Endodermal cell (in vitro differentiated cells): ENCODE measurements at regions not wholly inside any gene's neighbourhood (a gene's known extent, or its start where the extent isn't known, plus 50 kb on each side); places are given as distances from the start of the nearest gene placed in this dataset.

ENCODE experiments used
- DNase-seq: peaks from one replicate; pipeline ENCODE4 v3.0.0-alpha.2; 2017
- H3K27ac ChIP-seq: 2 replicates; pipeline ENCODE4 v1.5.1; 2013; ENCODE audit warnings: mild to moderate bottlenecking, low read depth, low read length, moderate library complexity
- H3K27me3 ChIP-seq: 2 replicates; pipeline ENCODE4 v1.6.1; 2013; ENCODE audit warnings: mild to moderate bottlenecking, low read length, moderate library complexity; ENCODE audit not compliant: insufficient read depth, control insufficient read depth, poor library complexity, severe bottlenecking
- H3K36me3 ChIP-seq: 2 replicates; pipeline ENCODE4 v1.7.0; 2013; ENCODE audit warnings: mild to moderate bottlenecking, low read length, moderate library complexity; ENCODE audit not compliant: control insufficient read depth, insufficient read depth
- H3K4me1 ChIP-seq: one replicate; pipeline ENCODE4 v1.7.0; 2013; ENCODE audit warnings: low read length; ENCODE audit not compliant: control insufficient read depth, insufficient read depth
- H3K4me3 ChIP-seq: 2 replicates; pipeline ENCODE4 v1.5.1; 2013; ENCODE audit warnings: mild to moderate bottlenecking, low read length, moderate library complexity
- H3K9ac ChIP-seq: 2 replicates; pipeline ENCODE4 v1.6.1; 2013; ENCODE audit warnings: mild to moderate bottlenecking, low read length, moderate library complexity; ENCODE audit not compliant: poor library complexity, severe bottlenecking; ENCODE audit errors: extremely low read depth
- H3K9me3 ChIP-seq: 2 replicates; pipeline ENCODE4 v1.6.1; 2013; ENCODE audit warnings: mild to moderate bottlenecking, low read length, moderate library complexity; ENCODE audit not compliant: control insufficient read depth
- H3K27ac Mint-ChIP-seq: 2 replicates; pipeline ENCODE4 v1.8.0; 2020; ENCODE audit warnings: mixed read lengths
- H3K27me3 Mint-ChIP-seq: 2 replicates; pipeline ENCODE4 v1.8.0; 2021; ENCODE audit warnings: mild to moderate bottlenecking, mixed read lengths; ENCODE audit not compliant: insufficient read depth
- H3K36me3 Mint-ChIP-seq: 2 replicates; pipeline ENCODE4 v1.8.0; 2020; ENCODE audit warnings: low read depth, mixed read lengths
- H3K4me1 Mint-ChIP-seq: 2 replicates; pipeline ENCODE4 v1.8.0; 2020; ENCODE audit warnings: mixed read lengths
- H3K4me3 Mint-ChIP-seq: 2 replicates; pipeline ENCODE4 v1.8.0; 2020; ENCODE audit warnings: mild to moderate bottlenecking, moderate library complexity, mixed read lengths
- H3K9me3 Mint-ChIP-seq: 2 replicates; pipeline ENCODE4 v1.8.0; 2020; ENCODE audit warnings: mild to moderate bottlenecking, mixed read lengths
- CTCF ChIP-seq: fragments of 200-600 bp; sonication (generic); conservative IDR thresholded peaks from 2 replicates; pipeline ENCODE4 v1.5.0; 2021; ENCODE audit warnings: antibody characterized with exemption, mild to moderate bottlenecking
- WGBS, 2 experiments: methylation state at CpG; one replicate each; pipeline versions ENCODE4 v1.1.5 to v1.1.7; 2013; ENCODE audit warnings: missing lambda C conversion rate in 2 of 2, mixed read lengths in 1 of 2; ENCODE audit not compliant: insufficient coverage in 1 of 2, insufficient read length in 1 of 2; 5-methylcytosine and 5-hydroxymethylcytosine counted together

- no peaks in the 10 kb centered on the region for H3K36me3 Mint-ChIP-seq
- Histone ChIP-seq H3K4me3 (no peak overlapping the region), H3K9ac (no peak overlapping the region), H3K9me3 (no peaks in the 10 kb centered on the region), H3K27me3 (no peaks in the 10 kb centered on the region), H3K36me3 (no peaks in the 10 kb centered on the region), H3K4me1 (peaks cover 5% of the 10 kb centered on the region), H3K27ac (no peak overlapping the region)
- H3K4me1 Mint-ChIP-seq = peaks cover 16% of the 10 kb centered on the region
- H3K27ac Mint-ChIP-seq = no peak overlapping the region
- TF ChIP-seq CTCF = no peak
- no peaks in the 10 kb centered on the region for H3K9me3 Mint-ChIP-seq
- H3K27me3 Mint-ChIP-seq = no peaks in the 10 kb centered on the region
- no peak overlapping the region for H3K4me3 Mint-ChIP-seq
- WGBS, 2 experiments = 90 to 94% methylated on average over 2 of the region's 2 CpGs
- no peak for DNase-seq
These were observed 357.6 kb downstream of the RFC3 start for GRCh38 chr13:34175551-34175950.

- Mint-ChIP-seq H3K27me3 (no peaks in the 10 kb centered on the region), H3K4me3 (no peak overlapping the region), H3K9me3 (no peaks in the 10 kb centered on the region), H3K4me1 (peaks cover 16% of the 10 kb centered on the region), H3K36me3 (no peaks in the 10 kb centered on the region), H3K27ac (no peak overlapping the region)
- Histone ChIP-seq H3K9ac (no peak overlapping the region), H3K27ac (no peak overlapping the region), H3K4me3 (no peak overlapping the region), H3K9me3 (no peaks in the 10 kb centered on the region), H3K4me1 (peaks cover 5% of the 10 kb centered on the region), H3K27me3 (no peaks in the 10 kb centered on the region), H3K36me3 (no peaks in the 10 kb centered on the region)
- TF ChIP-seq CTCF = no peak
- no peak for DNase-seq
- 92 to 96% methylated on average over 3 to 5 of the region's 5 CpGs for WGBS, 2 experiments
These were observed 358.7 kb downstream of the RFC3 start for GRCh38 chr13:34176633-34177032.

GRCh38 chr13:34179481-34179880, 361.5 kb downstream of the RFC3 start:
- peaks cover 7% of the 10 kb centered on the region for H3K4me1 ChIP-seq
- TF ChIP-seq CTCF = no peak
- peak; percentile 67 for DNase-seq

More at GRCh38 chr13:34179481-34179880, 361.5 kb downstream of the RFC3 start:
- Histone ChIP-seq H3K9me3 (no peaks in the 10 kb centered on the region), H3K27me3 (no peaks in the 10 kb centered on the region), H3K9ac (no peak overlapping the region), H3K36me3 (no peaks in the 10 kb centered on the region), H3K4me3 (no peak overlapping the region), H3K27ac (no peak overlapping the region)
- peaks cover 1% of the 10 kb centered on the region for H3K9me3 Mint-ChIP-seq
- no peak overlapping the region for H3K4me3 Mint-ChIP-seq
- H3K36me3 Mint-ChIP-seq = no peaks in the 10 kb centered on the region
- H3K27me3 Mint-ChIP-seq = no peaks in the 10 kb centered on the region
- WGBS, 2 experiments = 0 to 11% methylated on average over 1 of the region's 1 CpG
- peak overlapping the region; percentile 65 for H3K27ac Mint-ChIP-seq
- peaks cover 28% of the 10 kb centered on the region for H3K4me1 Mint-ChIP-seq
